HepG2 (cell line): ENCODE measurements at regions not wholly inside any gene's neighbourhood (a gene's known extent, or its start where the extent isn't known, plus 50 kb on each side); places are given as distances from the start of the nearest gene placed in this dataset.

ENCODE experiments used
- ATAC-seq: fragments of 200-7000 bp; cut with Tn5 transposase; 3 replicates; pipeline ENCODE4 v1.9.1; 2020; ENCODE audit warnings: mild to moderate bottlenecking, moderate library complexity
- BruUV-seq: library from RNA; stranded (reverse); fragments of 400-500 nt; replicated peaks from 2 replicates; lab custom pipeline; 2021; lab: Mats Ljungman, UMichigan
- CTCF ChIA-PET: fragments of 300-600 bp; formaldehyde crosslinking; extraction: SDS; loops from one replicate; lab custom pipeline; 2021; ENCODE audit warnings: low total read pairs, inconsistent platforms, low intra/inter-chr PET ratio; lab: Yijun Ruan, JAX
- POLR2A ChIA-PET: fragments of 350-600 bp; sonication (Branson Sonifier 250); formaldehyde crosslinking; loops from one replicate; lab custom pipeline; 2020; ENCODE audit warnings: antibody characterized with exemption, inconsistent platforms; lab: Yijun Ruan, JAX
- DNase-seq: peaks from one replicate; pipeline ENCODE4 v3.0.0-alpha.2; 2015; ENCODE audit warnings: low spot score
- FAIRE-seq: peaks from 3 replicates; lab custom pipeline; 2011; peaks lifted over from hg19 to GRCh38; lab: Jason Lieb, UNC
- H2AFZ ChIP-seq: one replicate; pipeline ENCODE4 v1.6.1; 2011; ENCODE audit warnings: low read length, inconsistent platforms
- H3K27ac ChIP-seq: fragments of 300-600 bp; 3 replicates; pipeline ENCODE4 v1.8.0; 2011; ENCODE audit warnings: mixed run types, mild to moderate bottlenecking, mixed read lengths, low read length, inconsistent platforms; ENCODE audit not compliant: insufficient read depth; ENCODE audit errors: extremely low read length
- H3K27me3 ChIP-seq, 2 experiments: fragments of 200-600 bp in 1 of 2; 2 replicates in 1 of 2; 3 replicates in 1 of 2; pipeline versions ENCODE4 v1.6.0 to v1.8.0; 2011; ENCODE audit warnings: low read length in 2 of 2, mild to moderate bottlenecking in 2 of 2, moderate library complexity in 2 of 2, inconsistent platforms in 1 of 2; ENCODE audit not compliant: insufficient read depth in 2 of 2, control insufficient read depth in 1 of 2
- H3K36me3 ChIP-seq, 2 experiments: fragments of 200-600 bp in 1 of 2; replicated peaks in 1 of 2; 2 replicates in 1 of 2; 3 replicates in 1 of 2; pipeline versions ENCODE4 v1.5.1 to v1.8.0; 2011; ENCODE audit warnings: low read length in 2 of 2, inconsistent platforms in 1 of 2; ENCODE audit not compliant: insufficient read depth in 2 of 2, control insufficient read depth in 1 of 2
- H3K4me1 ChIP-seq: 2 replicates; pipeline ENCODE4 v1.5.1; 2012; ENCODE audit warnings: low read length, inconsistent platforms; ENCODE audit not compliant: insufficient read depth
- H3K4me2 ChIP-seq: 2 replicates; pipeline ENCODE4 v1.6.0; 2011; ENCODE audit warnings: low read depth, low read length, inconsistent platforms
- H3K4me3 ChIP-seq, 3 experiments: fragments of 200-600 bp in 1 of 3; sonication (generic), shearing (Covaris generic) in 1 of 3; replicated peaks in 1 of 3; 2 replicates each; pipeline ENCODE4 v1.5.1; 2011 to 2016; ENCODE audit warnings: low read length in 3 of 3, inconsistent platforms in 2 of 3, low read depth in 2 of 3, mild to moderate bottlenecking in 2 of 3, control low read depth in 1 of 3, mixed read lengths in 1 of 3; ENCODE audit not compliant: insufficient read depth in 1 of 3
- H3K79me2 ChIP-seq: one replicate; pipeline ENCODE4 v1.6.1; 2011; ENCODE audit warnings: low read length, inconsistent platforms; ENCODE audit not compliant: insufficient read depth
- H3K9ac ChIP-seq: 2 replicates; pipeline ENCODE4 v1.6.0; 2011; ENCODE audit warnings: mild to moderate bottlenecking, low read depth, low read length, inconsistent platforms; ENCODE audit not compliant: insufficient read depth
- H3K9me3 ChIP-seq: 2 replicates; pipeline ENCODE4 v1.5.1; 2012; ENCODE audit warnings: mild to moderate bottlenecking, low read length
- H4K20me1 ChIP-seq: 2 replicates; pipeline ENCODE4 v1.6.0; 2011; ENCODE audit warnings: inconsistent platforms, mild to moderate bottlenecking, low read length, moderate library complexity; ENCODE audit not compliant: insufficient read depth
- CTCF ChIP-seq: sonication (generic); formaldehyde crosslinking; IDR thresholded peaks from 2 replicates; pipeline ENCODE4 v1.5.0; 2020; ENCODE audit warnings: mild to moderate bottlenecking, missing genetic modification reagents, moderate library complexity
- DPF2 ChIP-seq: sonication (generic); formaldehyde crosslinking; IDR thresholded peaks from 2 replicates; pipeline ENCODE4 v1.4.0; 2020; ENCODE audit warnings: mild to moderate bottlenecking, low read depth, missing genetic modification reagents, borderline replicate concordance
- HDAC2 ChIP-seq: sonication (generic); formaldehyde crosslinking; IDR thresholded peaks from 2 replicates; pipeline ENCODE4 v1.4.0; 2020; ENCODE audit warnings: missing genetic modification reagents
- JUNB ChIP-seq: sonication (generic); formaldehyde crosslinking; IDR thresholded peaks from 2 replicates; pipeline ENCODE4 v1.8.0; 2022; ENCODE audit warnings: missing genetic modification reagents, mild to moderate bottlenecking, borderline replicate concordance
- PCBP2 ChIP-seq: fragments of 200-400 bp; formaldehyde crosslinking; optimal IDR thresholded peaks from 2 replicates; pipeline ENCODE3; 2018; ENCODE audit warnings: low read length, low read depth; ENCODE audit not compliant: poor library complexity, severe bottlenecking
- SALL1 ChIP-seq: sonication (generic); formaldehyde crosslinking; IDR thresholded peaks from 2 replicates; pipeline ENCODE4 v1.8.0; 2022; ENCODE audit warnings: mild to moderate bottlenecking, missing genetic modification reagents
- ZBTB26 ChIP-seq: IDR thresholded peaks from 2 replicates; pipeline ENCODE4 v1.6.1; 2016; ENCODE audit warnings: missing compliant biosample characterization, missing genetic modification reagents, borderline replicate concordance
- ZC3H4 ChIP-seq: sonication (generic); formaldehyde crosslinking; IDR thresholded peaks from 2 replicates; pipeline ENCODE4 v1.4.0; 2020; ENCODE audit warnings: missing genetic modification reagents, borderline replicate concordance
- ZNF83 ChIP-seq: sonication (generic); formaldehyde crosslinking; IDR thresholded peaks from 2 replicates; pipeline ENCODE4 v1.4.0; 2020; ENCODE audit warnings: missing genetic modification reagents, mild to moderate bottlenecking, borderline replicate concordance
- WGBS: methylation state at CpG from one replicate; pipeline ENCODE4 v1.1.6; 2017; ENCODE audit warnings: low lambda C conversion rate; 5-methylcytosine and 5-hydroxymethylcytosine counted together
- in situ Hi-C: cut with HindIII; loops from 2 replicates; pipeline ENCODE4 v1.10.0; 2017; ENCODE audit warnings: low pct_unique_long_range_greater_than_20kb; ENCODE audit not compliant: extremely low pct_ligation_motif_present
- intact Hi-C: fragments of 100-400 bp; cut with micrococcal nuclease; formaldehyde crosslinking; loops from one replicate; pipeline ENCODE4 v1.10.0; 2022; ENCODE audit not compliant: unreplicated experiment
- TF ChIP-seq, protein P1 (sequence below): sonication (generic); formaldehyde crosslinking; IDR thresholded peaks from 2 replicates; pipeline ENCODE4 v1.4.0; 2020; ENCODE audit warnings: missing genetic modification reagents; ENCODE audit errors: not compliant biosample characterization
- TF ChIP-seq, protein P2 (sequence below), 2 experiments: fragments of 450-650 bp in 1 of 2; sonication (generic) in 1 of 2; formaldehyde crosslinking in 1 of 2; IDR thresholded peaks; 2 replicates each; pipeline versions ENCODE4 v1.6.1 to v1.8.0; 2016 to 2022; ENCODE audit warnings: antibody characterized with exemption in 1 of 2, mild to moderate bottlenecking in 1 of 2, missing genetic modification reagents in 1 of 2

GRCh38 chr10:30238836-30239235, 110.2 kb downstream of the MTPAP start:
- no peak for ATAC-seq
- no peak overlapping the region for H2AFZ ChIP-seq
- no peaks in the 10 kb centered on the region for H3K9me3 ChIP-seq
- no peak overlapping the region for H3K4me3 ChIP-seq
- H4K20me1 ChIP-seq, result no peaks in the 10 kb centered on the region
- no TSS peak for BruUV-seq
- H3K9ac ChIP-seq, result no peak overlapping the region
- WGBS, result 36% methylated on average over 8 of the region's 8 CpGs
- no peaks in the 10 kb centered on the region for H3K4me1 ChIP-seq
- H3K36me3 ChIP-seq, result no peaks in the 10 kb centered on the region
- CTCF ChIA-PET, result no interaction called here
- H3K27ac ChIP-seq, result no peak overlapping the region
- in situ Hi-C loops, result loop anchor here (10.0 kb wide), 1 partner anchor 234 kb away; no protein-coding TSS in a partner anchor
- no peak overlapping the region for H3K4me2 ChIP-seq
- intact Hi-C loops, result no loop called here
- no peak for FAIRE-seq
- no peak for DNase-seq
- H3K27me3 ChIP-seq, result no peaks in the 10 kb centered on the region
- TF ChIP-seq CTCF (no peak), ZNF83 (no peak), PCBP2 (no peak), ZBTB26 (no peak), ZC3H4 (CRISPR knock-in tag) (no peak), HDAC2 (CRISPR knock-in tag) (no peak), JUNB (CRISPR knock-in tag) (no peak), SALL1 (CRISPR knock-in tag) (no peak), DPF2 (CRISPR knock-in tag) (no peak)
- TF ChIP-seq, protein P1, sequence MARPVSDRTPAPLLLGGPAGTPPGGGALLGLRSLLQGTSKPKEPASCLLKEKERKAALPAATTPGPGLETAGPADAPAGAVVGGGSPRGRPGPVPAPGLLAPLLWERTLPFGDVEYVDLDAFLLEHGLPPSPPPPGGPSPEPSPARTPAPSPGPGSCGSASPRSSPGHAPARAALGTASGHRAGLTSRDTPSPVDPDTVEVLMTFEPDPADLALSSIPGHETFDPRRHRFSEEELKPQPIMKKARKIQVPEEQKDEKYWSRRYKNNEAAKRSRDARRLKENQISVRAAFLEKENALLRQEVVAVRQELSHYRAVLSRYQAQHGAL (CRISPR knock-in tag), result no peak
- TF ChIP-seq, protein P2, sequence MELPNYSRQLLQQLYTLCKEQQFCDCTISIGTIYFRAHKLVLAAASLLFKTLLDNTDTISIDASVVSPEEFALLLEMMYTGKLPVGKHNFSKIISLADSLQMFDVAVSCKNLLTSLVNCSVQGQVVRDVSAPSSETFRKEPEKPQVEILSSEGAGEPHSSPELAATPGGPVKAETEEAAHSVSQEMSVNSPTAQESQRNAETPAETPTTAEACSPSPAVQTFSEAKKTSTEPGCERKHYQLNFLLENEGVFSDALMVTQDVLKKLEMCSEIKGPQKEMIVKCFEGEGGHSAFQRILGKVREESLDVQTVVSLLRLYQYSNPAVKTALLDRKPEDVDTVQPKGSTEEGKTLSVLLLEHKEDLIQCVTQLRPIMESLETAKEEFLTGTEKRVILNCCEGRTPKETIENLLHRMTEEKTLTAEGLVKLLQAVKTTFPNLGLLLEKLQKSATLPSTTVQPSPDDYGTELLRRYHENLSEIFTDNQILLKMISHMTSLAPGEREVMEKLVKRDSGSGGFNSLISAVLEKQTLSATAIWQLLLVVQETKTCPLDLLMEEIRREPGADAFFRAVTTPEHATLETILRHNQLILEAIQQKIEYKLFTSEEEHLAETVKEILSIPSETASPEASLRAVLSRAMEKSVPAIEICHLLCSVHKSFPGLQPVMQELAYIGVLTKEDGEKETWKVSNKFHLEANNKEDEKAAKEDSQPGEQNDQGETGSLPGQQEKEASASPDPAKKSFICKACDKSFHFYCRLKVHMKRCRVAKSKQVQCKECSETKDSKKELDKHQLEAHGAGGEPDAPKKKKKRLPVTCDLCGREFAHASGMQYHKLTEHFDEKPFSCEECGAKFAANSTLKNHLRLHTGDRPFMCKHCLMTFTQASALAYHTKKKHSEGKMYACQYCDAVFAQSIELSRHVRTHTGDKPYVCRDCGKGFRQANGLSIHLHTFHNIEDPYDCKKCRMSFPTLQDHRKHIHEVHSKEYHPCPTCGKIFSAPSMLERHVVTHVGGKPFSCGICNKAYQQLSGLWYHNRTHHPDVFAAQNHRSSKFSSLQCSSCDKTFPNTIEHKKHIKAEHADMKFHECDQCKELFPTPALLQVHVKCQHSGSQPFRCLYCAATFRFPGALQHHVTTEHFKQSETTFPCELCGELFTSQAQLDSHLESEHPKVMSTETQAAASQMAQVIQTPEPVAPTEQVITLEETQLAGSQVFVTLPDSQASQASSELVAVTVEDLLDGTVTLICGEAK (IDR thresholded peaks at IDR 0.05), result no peak
- TF ChIP-seq, protein P2 (CRISPR knock-in tag; IDR thresholded peaks at IDR 0.05), result no peak
- TF ChIP-seq, all 625 proteins: peak for 0
- POLR2A ChIA-PET, result no interaction called here
- H3K79me2 ChIP-seq, result no peaks in the 10 kb centered on the region
